ENCODE measurements at regions not wholly inside any gene's neighbourhood (a gene's known extent, or its start where the extent isn't known, plus 50 kb on each side); places are given as distances from the start of the nearest gene placed in this dataset.

DNA sequence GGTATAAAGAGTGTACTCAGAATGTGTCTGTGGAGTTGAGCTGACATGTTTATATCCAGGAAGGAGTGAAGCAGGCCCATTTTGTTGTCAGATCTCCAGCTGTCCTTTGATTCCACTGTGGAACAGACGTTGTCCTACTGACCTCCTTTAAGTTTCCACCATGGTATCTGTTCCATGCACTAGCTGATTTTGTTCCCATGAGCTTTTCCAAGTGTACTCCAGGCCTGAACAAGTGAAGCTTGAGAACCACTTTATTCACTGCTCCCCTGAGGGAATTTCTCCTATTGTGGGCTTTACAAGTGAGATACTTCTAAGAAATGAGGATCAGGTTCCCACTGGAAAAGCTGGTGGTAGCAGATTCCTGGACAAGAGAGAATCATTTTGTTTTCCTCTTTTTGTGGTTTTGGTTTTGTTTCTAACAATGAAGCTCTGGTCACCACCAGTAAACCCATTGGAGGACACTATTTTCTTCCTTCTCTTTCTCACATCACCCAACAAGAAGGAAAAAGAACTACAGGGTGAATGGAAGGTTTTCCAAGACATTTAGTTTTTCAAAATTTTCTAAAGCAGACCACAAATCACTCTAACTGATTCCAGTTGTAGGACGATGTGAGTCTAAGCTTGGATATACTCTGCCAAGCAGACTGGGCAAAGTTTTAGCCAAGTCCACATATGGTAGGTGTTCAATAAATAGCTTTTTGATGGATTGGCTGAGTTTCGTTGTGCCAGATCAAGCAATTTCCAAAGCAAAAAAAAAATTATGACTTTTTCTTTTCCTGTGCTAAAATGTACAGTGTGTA lies 144.2 kb downstream of the JCAD start:
- Mint-ChIP-seq H3K9me3 (peaks cover 8% of the 10 kb centered on the region), H3K4me1 (peaks cover 17% of the 10 kb centered on the region), H3K36me3 (peaks cover 3% of the 10 kb centered on the region), H3K4me3 (no peak overlapping the region), H3K27me3 (ENCODE audit: low read depth) (no peaks in the 10 kb centered on the region), H3K27ac (no peak overlapping the region)
- no peak for TF ChIP-seq CTCF (IDR thresholded peaks at IDR 0.05; ENCODE audit: unreplicated experiment)
- DNase-seq (ENCODE audit: low spot score in 2 of 2, unreplicated experiment in 2 of 2): no peak

GRCh38 chr10:29908962-29909361 lies 150.4 kb downstream of the JCAD start:
- TF ChIP-seq CTCF (IDR thresholded peaks at IDR 0.05; ENCODE audit: unreplicated experiment): no peak
- Mint-ChIP-seq H3K27me3 (ENCODE audit: low read depth) (no peaks in the 10 kb centered on the region), H3K4me3 (no peak overlapping the region), H3K4me1 (peaks cover 5% of the 10 kb centered on the region), H3K27ac (peak overlapping the region; percentile 60), H3K36me3 (peaks cover 3% of the 10 kb centered on the region), H3K9me3 (peaks cover 8% of the 10 kb centered on the region)
- no peak for DNase-seq (ENCODE audit: low spot score in 2 of 2, unreplicated experiment in 2 of 2)

DNA sequence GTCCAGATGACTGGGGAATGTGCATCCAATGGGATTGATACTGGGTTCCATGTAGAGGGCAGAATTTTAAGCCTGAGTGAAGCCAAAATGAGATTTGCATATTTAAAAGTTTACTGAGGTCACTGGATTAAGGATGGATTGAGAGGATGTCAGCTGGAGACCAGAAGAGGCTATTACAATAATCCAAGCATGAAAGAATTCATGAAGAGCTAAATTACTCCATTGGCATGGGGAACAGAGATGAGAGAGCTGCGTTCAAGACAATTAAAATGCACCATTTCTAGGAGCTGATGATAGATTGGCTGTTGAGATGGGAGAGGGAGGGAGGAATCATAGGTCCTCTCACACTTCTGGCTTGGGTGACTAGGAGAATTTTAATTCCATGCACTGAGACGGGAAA lies 158.5 kb downstream of the JCAD start:
- H3K4me3 Mint-ChIP-seq: no peak overlapping the region
- no peak for TF ChIP-seq CTCF (IDR thresholded peaks at IDR 0.05; ENCODE audit: unreplicated experiment)

DNA sequence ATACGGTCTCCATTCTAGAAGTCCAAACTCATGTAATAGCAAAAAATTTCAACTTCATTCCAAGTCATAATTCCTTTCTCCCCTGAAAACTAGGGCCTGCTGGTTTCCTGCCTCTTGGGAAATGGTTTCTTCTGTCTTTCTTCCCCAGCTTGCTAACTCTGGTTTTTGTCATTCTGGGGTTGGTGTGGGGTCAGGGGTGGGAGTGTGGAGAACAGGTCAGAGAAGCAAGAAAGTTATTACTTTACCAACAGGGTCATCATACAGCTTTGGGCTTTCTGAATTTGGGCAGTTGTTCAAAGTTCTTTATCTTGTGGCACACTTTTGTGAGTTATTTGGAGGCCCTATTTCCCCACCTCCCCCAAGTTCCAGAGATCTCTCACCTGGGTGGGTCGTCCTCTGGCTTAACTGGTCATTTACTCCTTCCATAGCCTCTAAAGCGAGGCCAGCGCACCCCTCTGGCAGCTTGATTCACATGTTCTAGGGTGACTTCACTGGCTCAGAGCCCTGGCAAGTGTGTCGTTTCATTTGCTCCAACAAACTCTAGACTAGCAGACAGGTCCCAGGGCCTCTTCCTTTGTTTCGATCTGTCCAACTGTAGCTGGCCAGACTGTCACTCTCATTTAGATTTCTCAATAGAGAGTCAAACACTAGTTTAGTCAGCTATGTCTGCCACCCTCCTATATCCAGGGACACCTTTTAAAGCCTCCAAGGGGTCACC lies 161.2 kb downstream of the JCAD start:
- Mint-ChIP-seq H3K9me3 (peaks cover 28% of the 10 kb centered on the region), H3K36me3 (peaks cover 4% of the 10 kb centered on the region), H3K27ac (no peak overlapping the region), H3K4me1 (peaks cover 10% of the 10 kb centered on the region), H3K4me3 (no peak overlapping the region), H3K27me3 (ENCODE audit: low read depth) (no peaks in the 10 kb centered on the region)
- TF ChIP-seq CTCF (IDR thresholded peaks at IDR 0.05; ENCODE audit: unreplicated experiment): no peak
- DNase-seq (ENCODE audit: low spot score in 2 of 2, unreplicated experiment in 2 of 2): no peak

More for the DNA sequence above, 158.5 kb downstream of the JCAD start:
- H3K9me3 Mint-ChIP-seq: peaks cover 21% of the 10 kb centered on the region
- no peaks in the 10 kb centered on the region for H3K27me3 Mint-ChIP-seq (ENCODE audit: low read depth)
- no peaks in the 10 kb centered on the region for H3K36me3 Mint-ChIP-seq
- peaks cover 3% of the 10 kb centered on the region for H3K4me1 Mint-ChIP-seq
- no peak for DNase-seq (ENCODE audit: low spot score in 2 of 2, unreplicated experiment in 2 of 2)
- no peak overlapping the region for H3K27ac Mint-ChIP-seq

DNA sequence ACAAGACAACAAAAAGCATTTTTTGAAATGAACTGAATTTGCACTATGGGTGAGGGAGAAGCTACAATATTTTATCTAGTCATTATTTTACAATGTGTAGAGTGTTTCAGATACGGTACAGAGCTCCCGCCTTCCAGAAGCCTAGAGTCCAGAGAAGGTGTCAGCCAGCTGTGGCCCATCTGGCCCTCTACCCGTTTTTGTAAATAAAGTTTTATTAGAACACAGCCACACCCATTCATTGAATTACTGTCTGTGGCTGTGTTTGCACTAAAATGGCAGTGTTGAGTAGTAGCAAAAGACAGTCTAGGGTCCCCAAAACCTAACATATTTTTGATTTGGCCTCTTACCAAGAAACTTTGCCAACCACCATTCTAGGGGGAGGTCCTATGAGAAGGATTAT lies 162.0 kb downstream of the JCAD start:
- TF ChIP-seq CTCF (IDR thresholded peaks at IDR 0.05; ENCODE audit: unreplicated experiment): no peak
- H3K36me3 Mint-ChIP-seq: peaks cover 4% of the 10 kb centered on the region
- no peaks in the 10 kb centered on the region for H3K27me3 Mint-ChIP-seq (ENCODE audit: low read depth)
- no peak overlapping the region for H3K27ac Mint-ChIP-seq
- no peak for DNase-seq (ENCODE audit: low spot score in 2 of 2, unreplicated experiment in 2 of 2)
- H3K4me1 Mint-ChIP-seq: peaks cover 10% of the 10 kb centered on the region
- H3K9me3 Mint-ChIP-seq: peaks cover 27% of the 10 kb centered on the region
- H3K4me3 Mint-ChIP-seq: no peak overlapping the region

All from mesothelial cell of epicardium (in vitro differentiated cells).